OCI-LY1 (cell line): ENCODE measurements at regions not wholly inside any gene's neighbourhood (a gene's known extent, or its start where the extent isn't known, plus 50 kb on each side); places are given as distances from the start of the nearest gene placed in this dataset.

Experiments
- CTCF ChIP-seq: fragments of 200-600 bp; sonication (generic), shearing (Covaris generic); IDR thresholded peaks from 2 replicates; pipeline ENCODE4 v1.5.1; 2017; ENCODE audit warnings: mild to moderate bottlenecking, antibody characterized with exemption, low read length, moderate library complexity, mixed read lengths
- EZH2 ChIP-seq: fragments of 200-600 bp; sonication (generic), shearing (Covaris generic); IDR thresholded peaks from 2 replicates; pipeline ENCODE4 v1.8.0; 2017; ENCODE audit warnings: borderline replicate concordance, mixed run types, mild to moderate bottlenecking, antibody characterized with exemption, low read length, moderate library complexity, mixed read lengths

- TF ChIP-seq CTCF (no peak), EZH2 (no peak)
Measured at GRCh38 chr20:23270382-23270911, 80.1 kb upstream of the NXT1 start.
